Karpas-422 (cell line): ENCODE measurements at regions not wholly inside any gene's neighbourhood (a gene's known extent, or its start where the extent isn't known, plus 50 kb on each side); places are given as distances from the start of the nearest gene placed in this dataset.

Experiments used
- DNase-seq: peaks from one replicate; pipeline ENCODE4 v3.0.0-alpha.2; 2015
- H2AFZ ChIP-seq: fragments of 200-600 bp; sonication (generic); 2 replicates; pipeline ENCODE4 v1.6.1; 2014; ENCODE audit warnings: antibody characterized with exemption, low read length, mixed read lengths
- H3K27ac ChIP-seq: fragments of 200-600 bp; sonication (generic); 2 replicates; pipeline ENCODE4 v1.5.1; 2014; ENCODE audit warnings: mild to moderate bottlenecking, low read length, moderate library complexity
- H3K27me3 ChIP-seq: fragments of 200-600 bp; sonication (generic); 2 replicates; pipeline ENCODE4 v1.6.1; 2014; ENCODE audit warnings: low read length, mixed read lengths
- H3K36me3 ChIP-seq: fragments of 200-600 bp; sonication (generic); 2 replicates; pipeline ENCODE4 v1.6.1; 2014; ENCODE audit warnings: low read length, mixed read lengths; ENCODE audit not compliant: insufficient read depth
- H3K4me1 ChIP-seq: fragments of 200-600 bp; sonication (generic); 2 replicates; pipeline ENCODE4 v1.6.1; 2014; ENCODE audit warnings: mild to moderate bottlenecking, low read length, mixed read lengths
- H3K4me2 ChIP-seq: fragments of 200-600 bp; sonication (generic); 2 replicates; pipeline ENCODE4 v1.6.1; 2014; ENCODE audit warnings: low read length, low read depth, mild to moderate bottlenecking; ENCODE audit not compliant: poor library complexity, severe bottlenecking
- H3K4me3 ChIP-seq: fragments of 200-600 bp; sonication (generic); 2 replicates; pipeline ENCODE4 v1.5.1; 2014; ENCODE audit warnings: mild to moderate bottlenecking, antibody characterized with exemption, low read length, mixed read lengths
- H3K79me2 ChIP-seq: fragments of 200-600 bp; sonication (generic); 2 replicates; pipeline ENCODE4 v1.6.1; 2014; ENCODE audit warnings: mild to moderate bottlenecking, low read length, mixed read lengths
- H3K9ac ChIP-seq: fragments of 200-600 bp; sonication (generic); 2 replicates; pipeline ENCODE4 v1.6.0; 2014; ENCODE audit warnings: low read length
- H3K9me2 ChIP-seq: fragments of 200-600 bp; sonication (generic), shearing (Covaris generic); replicated peaks from 2 replicates; pipeline ENCODE4 v1.6.0; 2014; ENCODE audit warnings: mild to moderate bottlenecking, low read length, moderate library complexity; ENCODE audit not compliant: insufficient read depth
- H3K9me3 ChIP-seq: fragments of 300-700, 200-600 bp; sonication (generic); 2 replicates; pipeline ENCODE4 v1.6.1; 2014; ENCODE audit warnings: low read length, mixed read lengths
- H4K20me1 ChIP-seq: fragments of 200-600 bp; sonication (generic); 2 replicates; pipeline ENCODE4 v1.6.1; 2014; ENCODE audit warnings: mild to moderate bottlenecking, antibody characterized with exemption, low read length, low read depth; ENCODE audit not compliant: insufficient read depth

- no peak overlapping the region for H3K4me3 ChIP-seq
- no peak overlapping the region for H3K4me2 ChIP-seq
- no peaks in the 10 kb centered on the region for H3K36me3 ChIP-seq
- no peaks in the 10 kb centered on the region for H3K9me2 ChIP-seq
- no peak for DNase-seq
- no peaks in the 10 kb centered on the region for H3K27me3 ChIP-seq
- H2AFZ ChIP-seq = no peak overlapping the region
- H3K9ac ChIP-seq = no peak overlapping the region
- H4K20me1 ChIP-seq = no peaks in the 10 kb centered on the region
- H3K27ac ChIP-seq = no peak overlapping the region
- H3K4me1 ChIP-seq = no peaks in the 10 kb centered on the region
- no peaks in the 10 kb centered on the region for H3K9me3 ChIP-seq
- no peaks in the 10 kb centered on the region for H3K79me2 ChIP-seq
Observed at GRCh38 chr12:107461222-107461975, 224.2 kb upstream of the PWP1 start.

GRCh38 chr12:107462428-107463332, 222.9 kb upstream of the PWP1 start:
- Histone ChIP-seq H3K27me3 (no peaks in the 10 kb centered on the region), H3K4me3 (no peak overlapping the region), H3K4me1 (no peaks in the 10 kb centered on the region), H3K9me3 (no peaks in the 10 kb centered on the region), H3K27ac (no peak overlapping the region), H3K79me2 (no peaks in the 10 kb centered on the region), H3K9ac (no peak overlapping the region), H3K4me2 (no peak overlapping the region), H2AFZ (no peak overlapping the region), H3K9me2 (no peaks in the 10 kb centered on the region), H4K20me1 (no peaks in the 10 kb centered on the region), H3K36me3 (no peaks in the 10 kb centered on the region)
- no peak for DNase-seq

GRCh38 chr12:107464644-107465043, 221.0 kb upstream of the PWP1 start:
- Histone ChIP-seq H2AFZ (no peak overlapping the region), H4K20me1 (no peaks in the 10 kb centered on the region), H3K36me3 (no peaks in the 10 kb centered on the region), H3K27me3 (no peaks in the 10 kb centered on the region), H3K79me2 (no peaks in the 10 kb centered on the region), H3K4me3 (no peak overlapping the region), H3K9me3 (no peaks in the 10 kb centered on the region), H3K9me2 (no peaks in the 10 kb centered on the region), H3K27ac (no peak overlapping the region), H3K9ac (no peak overlapping the region), H3K4me2 (no peak overlapping the region), H3K4me1 (no peaks in the 10 kb centered on the region)
- DNase-seq = no peak

- no peaks in the 10 kb centered on the region for H3K9me3 ChIP-seq
- no peak for DNase-seq
Observed at GRCh38 chr12:107465625-107466024, 220.0 kb upstream of the PWP1 start.

GRCh38 chr12:107467716-107468115, 217.9 kb upstream of the PWP1 start:
- no peaks in the 10 kb centered on the region for H3K4me1 ChIP-seq

More at GRCh38 chr12:107465625-107466024, 220.0 kb upstream of the PWP1 start:
- no peaks in the 10 kb centered on the region for H3K36me3 ChIP-seq
- H3K27me3 ChIP-seq = no peaks in the 10 kb centered on the region
- no peaks in the 10 kb centered on the region for H3K79me2 ChIP-seq
- H2AFZ ChIP-seq = no peak overlapping the region
- H3K4me1 ChIP-seq = no peaks in the 10 kb centered on the region
- no peak overlapping the region for H3K4me2 ChIP-seq
- no peak overlapping the region for H3K9ac ChIP-seq
- H3K4me3 ChIP-seq = no peak overlapping the region
- no peaks in the 10 kb centered on the region for H4K20me1 ChIP-seq
- no peaks in the 10 kb centered on the region for H3K9me2 ChIP-seq
- no peak overlapping the region for H3K27ac ChIP-seq

GRCh38 chr12:107468182-107468581, 217.4 kb upstream of the PWP1 start:
- no peak overlapping the region for H2AFZ ChIP-seq
- no peaks in the 10 kb centered on the region for H3K4me1 ChIP-seq
- no peak overlapping the region for H3K4me2 ChIP-seq
- no peaks in the 10 kb centered on the region for H3K27me3 ChIP-seq
- H3K9me2 ChIP-seq = no peaks in the 10 kb centered on the region
- H3K79me2 ChIP-seq = no peaks in the 10 kb centered on the region
- no peak overlapping the region for H3K4me3 ChIP-seq
- no peak overlapping the region for H3K9ac ChIP-seq
- no peaks in the 10 kb centered on the region for H3K36me3 ChIP-seq
- no peak overlapping the region for H3K27ac ChIP-seq
- no peaks in the 10 kb centered on the region for H3K9me3 ChIP-seq
- DNase-seq = no peak
- no peaks in the 10 kb centered on the region for H4K20me1 ChIP-seq

More at GRCh38 chr12:107467716-107468115, 217.9 kb upstream of the PWP1 start:
- Histone ChIP-seq H3K4me2 (no peak overlapping the region), H3K4me3 (no peak overlapping the region), H3K27ac (no peak overlapping the region), H3K9me2 (no peaks in the 10 kb centered on the region), H3K9me3 (no peaks in the 10 kb centered on the region), H3K79me2 (no peaks in the 10 kb centered on the region), H3K9ac (no peak overlapping the region), H3K36me3 (no peaks in the 10 kb centered on the region), H4K20me1 (no peaks in the 10 kb centered on the region), H2AFZ (no peak overlapping the region), H3K27me3 (no peaks in the 10 kb centered on the region)
- DNase-seq = no peak

GRCh38 chr12:107469011-107469410, 216.6 kb upstream of the PWP1 start:
- no peak for DNase-seq
- H3K4me2 ChIP-seq = no peak overlapping the region
- no peak overlapping the region for H3K9ac ChIP-seq
- no peak overlapping the region for H3K4me3 ChIP-seq
- H3K9me2 ChIP-seq = no peaks in the 10 kb centered on the region
- H3K27me3 ChIP-seq = no peaks in the 10 kb centered on the region
- H3K79me2 ChIP-seq = no peaks in the 10 kb centered on the region
- no peak overlapping the region for H3K27ac ChIP-seq
- H4K20me1 ChIP-seq = no peaks in the 10 kb centered on the region
- H2AFZ ChIP-seq = no peak overlapping the region
- no peaks in the 10 kb centered on the region for H3K4me1 ChIP-seq
- no peaks in the 10 kb centered on the region for H3K9me3 ChIP-seq
- H3K36me3 ChIP-seq = no peaks in the 10 kb centered on the region

GRCh38 chr12:107470645-107471044, 215.0 kb upstream of the PWP1 start:
- H3K27ac ChIP-seq = no peak overlapping the region
- H4K20me1 ChIP-seq = no peaks in the 10 kb centered on the region
- no peak overlapping the region for H3K4me3 ChIP-seq
- no peaks in the 10 kb centered on the region for H3K9me2 ChIP-seq
- H2AFZ ChIP-seq = no peak overlapping the region
- no peaks in the 10 kb centered on the region for H3K9me3 ChIP-seq
- H3K36me3 ChIP-seq = no peaks in the 10 kb centered on the region
- H3K9ac ChIP-seq = no peak overlapping the region
- H3K27me3 ChIP-seq = no peaks in the 10 kb centered on the region
- DNase-seq = no peak
- no peaks in the 10 kb centered on the region for H3K79me2 ChIP-seq
- no peaks in the 10 kb centered on the region; the same call in 1 of the 2 replicates for H3K4me1 ChIP-seq
- H3K4me2 ChIP-seq = no peak overlapping the region
